ENCODE measurements at regions not wholly inside any gene's neighbourhood (a gene's known extent, or its start where the extent isn't known, plus 50 kb on each side); places are given as distances from the start of the nearest gene placed in this dataset.

GRCh38 chr1:206415942-206416341 lies 54.3 kb upstream of the IKBKE start:
- ChIA-PET POLR2A (no interaction called here), CTCF (no interaction called here)
- no peaks in the 10 kb centered on the region for H3K79me2 ChIP-seq (ENCODE audit: control insufficient read depth, insufficient read depth, low read length)
- H3K4me1 Mint-ChIP-seq: peaks cover 1% of the 10 kb centered on the region
- H3K4me2 ChIP-seq (replicated peaks; ENCODE audit: low read depth, low read length, poor library complexity, severe bottlenecking): no peak overlapping the region
- no peaks in the 10 kb centered on the region for H3K27me3 Mint-ChIP-seq
- H3K36me3 ChIP-seq (replicated peaks in 1 of 2; ENCODE audit: control extremely low read depth in 1 of 2, control insufficient read depth in 1 of 2, extremely low read depth in 1 of 2, insufficient read depth in 2 of 2, low read length in 1 of 2): peaks cover 11 to 55% of the 10 kb centered on the region in 2 experiments
- no peak overlapping the region for H3K9ac ChIP-seq (ENCODE audit: low read length)
- 76% methylated on average over 2 of the region's 6 CpGs for WGBS (ENCODE audit: insufficient coverage)
- no peak overlapping the region for H3K27ac Mint-ChIP-seq
- no peak overlapping the region for H3K4me3 Mint-ChIP-seq
- H3K27ac ChIP-seq (ENCODE audit: low read length in 2 of 2): no peak overlapping the region
- H3K27me3 ChIP-seq (replicated peaks in 1 of 4; ENCODE audit: control extremely low read depth in 1 of 4, control insufficient read depth in 3 of 4, insufficient read depth in 4 of 4, low read length in 3 of 4): no peaks in the 10 kb centered on the region
- H3K4me1 ChIP-seq (ENCODE audit: control insufficient read depth in 2 of 2, insufficient read depth in 2 of 2, low read length in 2 of 2): no peaks in the 10 kb centered on the region
- DNase-seq: no peak
- H2AFZ ChIP-seq (ENCODE audit: insufficient read depth, low read depth, low read length, poor library complexity, severe bottlenecking): no peak overlapping the region
- TF ChIP-seq EZH2 (IDR thresholded peaks at IDR 0.05; ENCODE audit: borderline replicate concordance, insufficient read depth, low read depth, low read length, poor library complexity, severe bottlenecking): no peak
- TF ChIP-seq, protein P1, sequence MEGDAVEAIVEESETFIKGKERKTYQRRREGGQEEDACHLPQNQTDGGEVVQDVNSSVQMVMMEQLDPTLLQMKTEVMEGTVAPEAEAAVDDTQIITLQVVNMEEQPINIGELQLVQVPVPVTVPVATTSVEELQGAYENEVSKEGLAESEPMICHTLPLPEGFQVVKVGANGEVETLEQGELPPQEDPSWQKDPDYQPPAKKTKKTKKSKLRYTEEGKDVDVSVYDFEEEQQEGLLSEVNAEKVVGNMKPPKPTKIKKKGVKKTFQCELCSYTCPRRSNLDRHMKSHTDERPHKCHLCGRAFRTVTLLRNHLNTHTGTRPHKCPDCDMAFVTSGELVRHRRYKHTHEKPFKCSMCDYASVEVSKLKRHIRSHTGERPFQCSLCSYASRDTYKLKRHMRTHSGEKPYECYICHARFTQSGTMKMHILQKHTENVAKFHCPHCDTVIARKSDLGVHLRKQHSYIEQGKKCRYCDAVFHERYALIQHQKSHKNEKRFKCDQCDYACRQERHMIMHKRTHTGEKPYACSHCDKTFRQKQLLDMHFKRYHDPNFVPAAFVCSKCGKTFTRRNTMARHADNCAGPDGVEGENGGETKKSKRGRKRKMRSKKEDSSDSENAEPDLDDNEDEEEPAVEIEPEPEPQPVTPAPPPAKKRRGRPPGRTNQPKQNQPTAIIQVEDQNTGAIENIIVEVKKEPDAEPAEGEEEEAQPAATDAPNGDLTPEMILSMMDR (IDR thresholded peaks at IDR 0.05): no peak
- no peaks in the 10 kb centered on the region for H3K9me3 Mint-ChIP-seq (ENCODE audit: insufficient read depth)
- no peak for ATAC-seq (ENCODE audit: low read depth)
- no peaks in the 10 kb centered on the region for H4K20me1 ChIP-seq (ENCODE audit: control insufficient read depth, insufficient read depth, low read length, poor library complexity, severe bottlenecking)
- H3K4me3 ChIP-seq (ENCODE audit: control extremely low read depth in 1 of 5, extremely low read depth in 1 of 5, insufficient read depth in 1 of 5, low read depth in 2 of 5, low read length in 4 of 5): no peak overlapping the region
- no peaks in the 10 kb centered on the region for H3K9me3 ChIP-seq (ENCODE audit: control extremely low read depth in 1 of 3, control insufficient read depth in 2 of 3, insufficient read depth in 1 of 3, low read length in 2 of 3)
- intact Hi-C loops (cut with micrococcal nuclease): no loop called here

GRCh38 chr1:206417774-206418614 lies 52.3 kb upstream of the IKBKE start:
- no peak for ATAC-seq (ENCODE audit: low read depth)
- H3K27me3 ChIP-seq (replicated peaks in 1 of 4; ENCODE audit: control extremely low read depth in 1 of 4, control insufficient read depth in 3 of 4, insufficient read depth in 4 of 4, low read length in 3 of 4): no peaks in the 10 kb centered on the region
- CTCF ChIA-PET: no interaction called here

More at GRCh38 chr1:206417774-206418614, 52.3 kb upstream of the IKBKE start:
- Histone ChIP-seq H3K4me2 (replicated peaks; ENCODE audit: low read depth, low read length, poor library complexity, severe bottlenecking) (no peak overlapping the region), H3K9me3 (ENCODE audit: control extremely low read depth in 1 of 3, control insufficient read depth in 2 of 3, insufficient read depth in 1 of 3, low read length in 2 of 3) (no peaks in the 10 kb centered on the region), H4K20me1 (ENCODE audit: control insufficient read depth, insufficient read depth, low read length, poor library complexity, severe bottlenecking) (no peaks in the 10 kb centered on the region), H2AFZ (ENCODE audit: insufficient read depth, low read depth, low read length, poor library complexity, severe bottlenecking) (no peak overlapping the region), H3K36me3 (replicated peaks in 1 of 2; ENCODE audit: control extremely low read depth in 1 of 2, control insufficient read depth in 1 of 2, extremely low read depth in 1 of 2, insufficient read depth in 2 of 2, low read length in 1 of 2) (peaks cover 11 to 59% of the 10 kb centered on the region in 2 experiments), H3K4me3 (ENCODE audit: control extremely low read depth in 1 of 5, extremely low read depth in 1 of 5, insufficient read depth in 1 of 5, low read depth in 2 of 5, low read length in 4 of 5) (no peak overlapping the region), H3K79me2 (ENCODE audit: control insufficient read depth, insufficient read depth, low read length) (no peaks in the 10 kb centered on the region), H3K4me1 (ENCODE audit: control insufficient read depth in 2 of 2, insufficient read depth in 2 of 2, low read length in 2 of 2) (no peaks in the 10 kb centered on the region), H3K9ac (ENCODE audit: low read length) (no peak overlapping the region), H3K27ac (ENCODE audit: low read length in 2 of 2) (no peak overlapping the region)
- WGBS (ENCODE audit: insufficient coverage): 100% methylated on average over 2 of the region's 7 CpGs
- no peak overlapping the region for H3K27ac Mint-ChIP-seq
- H3K4me1 Mint-ChIP-seq: peaks cover 1% of the 10 kb centered on the region
- POLR2A ChIA-PET: no interaction called here
- no peaks in the 10 kb centered on the region for H3K27me3 Mint-ChIP-seq
- TF ChIP-seq, protein P1 (IDR thresholded peaks at IDR 0.05): no peak
- no peak for TF ChIP-seq EZH2 (IDR thresholded peaks at IDR 0.05; ENCODE audit: borderline replicate concordance, insufficient read depth, low read depth, low read length, poor library complexity, severe bottlenecking)
- intact Hi-C loops (cut with micrococcal nuclease): no loop called here
- no peaks in the 10 kb centered on the region for H3K9me3 Mint-ChIP-seq (ENCODE audit: insufficient read depth)
- no peak overlapping the region for H3K4me3 Mint-ChIP-seq
- no peak for DNase-seq
